Loucy (cell line): ENCODE measurements at regions not wholly inside any gene's neighbourhood (a gene's known extent, or its start where the extent isn't known, plus 50 kb on each side); places are given as distances from the start of the nearest gene placed in this dataset.
"Not testable (repeated sequence)": the region's sequence is repeated elsewhere in the genome, so short reads cannot be mapped to it uniquely, and the experiment has no call there.

Experiments used
- H2AFZ ChIP-seq: fragments of 200-600 bp; sonication (generic); 2 replicates; pipeline ENCODE4 v1.6.0; 2016; ENCODE audit warnings: antibody characterized with exemption, mild to moderate bottlenecking, low read length, moderate library complexity
- H3F3A ChIP-seq: fragments of 200-600 bp; 2 replicates; pipeline ENCODE4 v1.6.0; 2016; ENCODE audit warnings: antibody characterized with exemption, low read depth, mild to moderate bottlenecking
- H3K27me3 ChIP-seq: fragments of 200-600 bp; sonication (generic); 2 replicates; pipeline ENCODE4 v1.6.1; 2014; ENCODE audit warnings: low read length, mild to moderate bottlenecking; ENCODE audit not compliant: insufficient read depth, poor library complexity, severe bottlenecking
- H3K36me3 ChIP-seq: fragments of 200-600 bp; sonication (generic); 2 replicates; pipeline ENCODE4 v1.6.1; 2016; ENCODE audit warnings: low read length; ENCODE audit not compliant: insufficient read depth
- H3K4me1 ChIP-seq: fragments of 200-600 bp; sonication (generic); 2 replicates; pipeline ENCODE4 v1.5.1; 2014; ENCODE audit warnings: low read length, mild to moderate bottlenecking; ENCODE audit not compliant: insufficient read depth, poor library complexity, severe bottlenecking
- H3K4me2 ChIP-seq: fragments of 200-600 bp; sonication (generic); 2 replicates; pipeline ENCODE4 v1.6.0; 2014; ENCODE audit warnings: antibody characterized with exemption, low read length, low read depth, mild to moderate bottlenecking; ENCODE audit not compliant: poor library complexity, severe bottlenecking
- H3K4me3 ChIP-seq: fragments of 200-600 bp; sonication (generic); 2 replicates; pipeline ENCODE4 v1.5.1; 2014; ENCODE audit warnings: low read length, mild to moderate bottlenecking, mixed read lengths; ENCODE audit not compliant: poor library complexity, severe bottlenecking
- H3K79me2 ChIP-seq: fragments of 200-600 bp; sonication (generic); 2 replicates; pipeline ENCODE4 v1.6.1; 2014; ENCODE audit warnings: low read length; ENCODE audit not compliant: insufficient read depth
- H3K9ac ChIP-seq: fragments of 200-600 bp; sonication (generic); 2 replicates; pipeline ENCODE4 v1.6.0; 2014; ENCODE audit warnings: mild to moderate bottlenecking, low read depth, low read length, moderate library complexity; ENCODE audit not compliant: poor library complexity, severe bottlenecking
- H3K9me2 ChIP-seq: fragments of 200-600 bp; sonication (generic); replicated peaks from 2 replicates; pipeline ENCODE4 v1.6.1; 2016; ENCODE audit warnings: low read depth, low read length, mixed read lengths
- H3K9me3 ChIP-seq: fragments of 200-600 bp; sonication (generic); 2 replicates; pipeline ENCODE4 v1.6.1; 2014; ENCODE audit warnings: mild to moderate bottlenecking, antibody characterized with exemption, low read length, low read depth; ENCODE audit not compliant: insufficient read depth
- H4K20me1 ChIP-seq: fragments of 200-600 bp; sonication (generic); 2 replicates; pipeline ENCODE4 v1.6.0; 2014; ENCODE audit warnings: antibody characterized with exemption, low read length, mild to moderate bottlenecking; ENCODE audit not compliant: insufficient read depth, poor library complexity, severe bottlenecking
- EZH2phosphoT487 ChIP-seq: fragments of 200-600 bp; IDR thresholded peaks from 2 replicates; pipeline ENCODE4 v1.6.1; 2018; ENCODE audit warnings: antibody characterized with exemption, mild to moderate bottlenecking, moderate library complexity, borderline replicate concordance
- TF ChIP-seq, protein P1 (sequence below): fragments of 200-600 bp; sonication (generic); conservative IDR thresholded peaks from 2 replicates; pipeline ENCODE4 v1.5.1; 2014; ENCODE audit warnings: mild to moderate bottlenecking, antibody characterized with exemption, low read length

DNA sequence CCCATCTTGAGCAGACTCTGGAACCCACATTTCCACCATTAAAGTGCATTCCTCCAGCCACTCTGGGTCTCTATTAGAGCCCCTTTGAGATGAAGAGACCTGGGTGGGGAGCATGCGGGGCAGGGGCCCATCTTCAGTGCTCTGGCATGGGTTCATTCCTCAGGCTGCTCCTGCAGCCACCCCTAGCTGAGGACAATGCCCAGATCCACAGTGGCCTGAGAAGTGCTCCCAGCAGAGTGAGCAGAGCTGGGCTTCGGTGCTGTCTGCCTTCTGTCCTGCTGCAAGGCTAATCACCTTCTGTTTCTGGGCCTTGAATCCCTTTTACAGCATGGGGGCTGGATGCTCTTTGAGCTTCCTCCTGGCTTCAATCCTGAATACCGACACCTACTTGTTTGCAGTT lies 169.8 kb downstream of the TRIM43 start:
- no peaks in the 10 kb centered on the region for H4K20me1 ChIP-seq
- no peak overlapping the region for H3K9ac ChIP-seq
- no peak for TF ChIP-seq EZH2phosphoT487
- TF ChIP-seq, protein P1, sequence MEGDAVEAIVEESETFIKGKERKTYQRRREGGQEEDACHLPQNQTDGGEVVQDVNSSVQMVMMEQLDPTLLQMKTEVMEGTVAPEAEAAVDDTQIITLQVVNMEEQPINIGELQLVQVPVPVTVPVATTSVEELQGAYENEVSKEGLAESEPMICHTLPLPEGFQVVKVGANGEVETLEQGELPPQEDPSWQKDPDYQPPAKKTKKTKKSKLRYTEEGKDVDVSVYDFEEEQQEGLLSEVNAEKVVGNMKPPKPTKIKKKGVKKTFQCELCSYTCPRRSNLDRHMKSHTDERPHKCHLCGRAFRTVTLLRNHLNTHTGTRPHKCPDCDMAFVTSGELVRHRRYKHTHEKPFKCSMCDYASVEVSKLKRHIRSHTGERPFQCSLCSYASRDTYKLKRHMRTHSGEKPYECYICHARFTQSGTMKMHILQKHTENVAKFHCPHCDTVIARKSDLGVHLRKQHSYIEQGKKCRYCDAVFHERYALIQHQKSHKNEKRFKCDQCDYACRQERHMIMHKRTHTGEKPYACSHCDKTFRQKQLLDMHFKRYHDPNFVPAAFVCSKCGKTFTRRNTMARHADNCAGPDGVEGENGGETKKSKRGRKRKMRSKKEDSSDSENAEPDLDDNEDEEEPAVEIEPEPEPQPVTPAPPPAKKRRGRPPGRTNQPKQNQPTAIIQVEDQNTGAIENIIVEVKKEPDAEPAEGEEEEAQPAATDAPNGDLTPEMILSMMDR = no peak
- H3K27me3 ChIP-seq = no peaks in the 10 kb centered on the region
- no peaks in the 10 kb centered on the region for H3K36me3 ChIP-seq
- H3K9me2 ChIP-seq = no peaks in the 10 kb centered on the region
- no peak overlapping the region for H3K4me2 ChIP-seq
- no peaks in the 10 kb centered on the region for H3K4me1 ChIP-seq
- no peak overlapping the region for H2AFZ ChIP-seq
- no peaks in the 10 kb centered on the region for H3K79me2 ChIP-seq
- no peaks in the 10 kb centered on the region for H3K9me3 ChIP-seq
- no peak overlapping the region for H3K4me3 ChIP-seq
- H3F3A ChIP-seq = no peaks in the 10 kb centered on the region

DNA sequence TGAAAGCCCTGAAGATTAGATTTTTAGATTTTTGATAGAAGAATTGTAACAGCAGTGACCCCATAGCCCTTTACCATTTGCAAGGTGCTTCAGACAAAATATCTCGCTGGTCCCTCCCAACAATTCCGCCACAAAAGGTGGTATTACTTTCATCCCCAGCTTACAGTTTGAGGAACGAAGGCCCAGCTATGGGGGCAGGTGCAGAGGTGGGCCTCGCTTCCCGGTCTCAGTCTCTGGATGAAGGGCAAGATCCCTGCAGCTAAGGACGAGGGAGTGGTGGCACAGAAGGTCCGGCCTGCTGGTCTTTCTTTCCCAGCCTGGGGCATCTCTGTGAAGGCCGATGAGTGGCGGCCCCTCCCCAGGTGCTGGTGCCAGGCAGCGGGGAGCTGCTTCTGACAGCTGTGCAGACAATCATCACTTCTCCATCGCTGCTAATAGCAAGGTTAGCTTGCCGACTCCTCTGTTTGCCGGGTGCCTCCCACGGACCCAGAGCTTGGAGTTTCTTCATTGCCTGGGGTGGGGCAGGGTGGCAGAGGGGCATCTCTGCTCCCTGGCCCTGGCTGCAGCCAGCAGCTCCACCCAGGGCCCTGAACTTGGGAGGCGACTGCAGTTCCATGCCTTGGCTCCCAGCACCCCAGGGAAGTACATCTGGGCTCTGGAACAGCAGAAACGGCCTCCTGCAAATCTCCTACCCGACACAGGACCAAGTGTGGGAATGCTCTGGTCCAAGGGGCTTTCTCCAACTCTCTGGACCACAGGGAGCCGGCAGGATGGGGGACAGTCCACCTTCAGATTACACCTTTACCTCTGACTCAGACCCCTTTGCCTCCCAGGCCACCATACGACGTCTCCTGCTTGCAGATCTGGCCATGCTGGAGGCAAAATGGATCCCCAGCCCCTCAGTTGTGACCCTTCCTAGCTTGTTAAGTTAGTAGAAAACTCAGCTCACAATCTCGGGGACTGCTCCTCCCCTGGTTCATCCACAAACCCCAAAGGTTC lies 170.5 kb downstream of the TRIM43 start:
- not testable (repeated sequence) for H3K4me3 ChIP-seq, H3K79me2 ChIP-seq, H3K9ac ChIP-seq, H3K4me2 ChIP-seq, H3K27me3 ChIP-seq, H3F3A ChIP-seq, H2AFZ ChIP-seq, H3K4me1 ChIP-seq, H3K9me2 ChIP-seq, H3K36me3 ChIP-seq, H3K9me3 ChIP-seq, H4K20me1 ChIP-seq

DNA sequence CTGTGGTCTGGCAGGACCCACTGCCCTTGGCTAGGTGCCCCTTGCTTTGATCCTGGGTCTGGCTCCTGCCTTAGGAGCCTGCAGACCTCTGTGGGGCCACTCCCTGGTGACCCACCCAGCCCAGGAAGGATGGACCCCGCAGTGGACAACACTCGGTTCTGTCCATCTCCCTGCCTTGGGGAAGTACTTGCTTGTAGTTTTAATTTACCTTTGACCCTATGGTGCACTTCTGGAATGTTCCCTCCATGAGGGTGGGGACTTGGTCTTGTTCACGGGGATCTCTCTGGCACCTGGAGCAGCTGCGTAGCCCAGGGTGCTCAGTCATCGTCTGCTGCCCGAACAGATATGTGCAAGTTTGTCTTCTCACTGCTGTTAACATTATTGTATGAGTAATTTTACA lies 171.3 kb downstream of the TRIM43 start:
- H4K20me1 ChIP-seq, H3K27me3 ChIP-seq, H2AFZ ChIP-seq, H3K4me3 ChIP-seq, H3K9me3 ChIP-seq, H3K36me3 ChIP-seq, H3F3A ChIP-seq, H3K9me2 ChIP-seq, H3K4me1 ChIP-seq, H3K79me2 ChIP-seq, H3K4me2 ChIP-seq, H3K9ac ChIP-seq: not testable (repeated sequence)

DNA sequence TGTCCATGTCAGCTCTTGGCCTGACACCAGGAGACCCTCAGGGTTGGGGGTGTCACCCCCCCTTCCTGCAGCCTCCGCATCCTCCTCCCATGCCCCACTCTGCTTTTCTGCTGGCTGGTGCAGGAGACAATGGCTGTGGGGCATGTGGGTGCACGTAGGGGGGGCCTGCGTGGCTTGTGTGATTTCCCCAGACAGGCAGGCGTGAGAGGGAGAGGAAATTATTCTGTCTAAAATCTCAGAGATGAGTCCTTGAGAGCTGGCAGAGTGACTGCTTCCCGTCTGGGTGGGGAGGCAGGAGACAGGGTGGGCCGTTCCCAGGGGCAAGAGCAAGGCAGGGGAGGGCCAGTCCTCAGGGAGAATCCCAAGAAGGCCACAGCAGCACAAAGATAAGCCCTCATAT lies 173.2 kb downstream of the TRIM43 start:
- not testable (repeated sequence) for H3K4me2 ChIP-seq, H3F3A ChIP-seq, H3K4me1 ChIP-seq, H3K4me3 ChIP-seq, H3K79me2 ChIP-seq, H3K9me3 ChIP-seq, H3K36me3 ChIP-seq, H2AFZ ChIP-seq, H3K9me2 ChIP-seq, H3K27me3 ChIP-seq, H3K9ac ChIP-seq, H4K20me1 ChIP-seq

GRCh38 chr2:95765925-95766910 lies 174.4 kb downstream of the TRIM43 start:
- not testable (repeated sequence) for H3K9me2 ChIP-seq, H3K36me3 ChIP-seq, H3K4me3 ChIP-seq, H3K79me2 ChIP-seq, H2AFZ ChIP-seq, H3K9me3 ChIP-seq, H3F3A ChIP-seq, H4K20me1 ChIP-seq, H3K4me2 ChIP-seq, H3K4me1 ChIP-seq, H3K9ac ChIP-seq, H3K27me3 ChIP-seq

DNA sequence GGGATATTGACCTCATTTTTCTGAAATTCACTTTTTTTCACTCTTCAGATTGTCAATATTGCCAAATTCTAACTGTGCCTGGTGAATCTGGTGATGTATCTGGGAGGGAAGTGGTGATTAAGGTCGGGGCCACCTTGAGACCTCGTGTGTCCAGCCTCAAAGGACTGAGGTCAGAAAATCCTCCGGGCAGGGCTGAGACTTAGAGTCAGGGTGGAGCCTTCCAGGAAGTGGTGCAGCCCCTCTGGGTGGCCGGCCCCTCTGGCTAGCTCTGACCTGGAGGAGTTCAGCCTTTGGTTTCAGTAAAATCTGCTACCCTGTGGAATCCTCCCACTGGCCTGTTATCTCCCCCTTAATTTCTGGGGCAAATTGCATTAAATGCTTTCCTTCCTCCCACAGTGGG lies 175.7 kb downstream of the TRIM43 start:
- not testable (repeated sequence) for H3K79me2 ChIP-seq, H4K20me1 ChIP-seq, H3K4me2 ChIP-seq, H3F3A ChIP-seq, H3K4me3 ChIP-seq, H3K36me3 ChIP-seq, H3K4me1 ChIP-seq, H3K9ac ChIP-seq, H3K9me2 ChIP-seq, H2AFZ ChIP-seq, H3K27me3 ChIP-seq, H3K9me3 ChIP-seq
